ENCODE measurements at regions not wholly inside any gene's neighbourhood (a gene's known extent, or its start where the extent isn't known, plus 50 kb on each side); places are given as distances from the start of the nearest gene placed in this dataset.

GRCh38 chr14:62015243-62015642 is 253.0 kb downstream of the SNAPC1 start:
- TF ChIP-seq CTCF (IDR thresholded peaks at IDR 0.05) = no peak
- no peak for TF ChIP-seq EZH2 (IDR thresholded peaks at IDR 0.05; ENCODE audit: borderline replicate concordance, insufficient read depth, low read depth, low read length, poor library complexity, severe bottlenecking)
